SK-N-MC (cell line): ENCODE measurements at regions not wholly inside any gene's neighbourhood (a gene's known extent, or its start where the extent isn't known, plus 50 kb on each side); places are given as distances from the start of the nearest gene placed in this dataset.

Experiments used
- EZH2 ChIP-seq: fragments of 200-600 bp; sonication (generic); IDR thresholded peaks from one replicate; pipeline ENCODE4 v1.6.1; 2017; ENCODE audit warnings: antibody characterized with exemption
- FOXP2 ChIP-seq: optimal IDR thresholded peaks from 2 replicates; pipeline ENCODE3; 2011; ENCODE audit warnings: mild to moderate bottlenecking, moderate library complexity; ENCODE audit not compliant: insufficient read depth; ENCODE audit errors: extremely low read length, control extremely low read depth
- POLR2AphosphoS5 ChIP-seq: IDR thresholded peaks from 2 replicates; pipeline ENCODE4 v1.6.1; 2012; ENCODE audit warnings: mild to moderate bottlenecking, low read depth, low read length, borderline replicate concordance

- no peak for TF ChIP-seq FOXP2
- TF ChIP-seq POLR2AphosphoS5 = no peak
- TF ChIP-seq EZH2 = no peak
Observed at GRCh38 chr14:100471441-100472093, 115.7 kb downstream of the BEGAIN start.
